ENCODE measurements at regions not wholly inside any gene's neighbourhood (a gene's known extent, or its start where the extent isn't known, plus 50 kb on each side); places are given as distances from the start of the nearest gene placed in this dataset.

DNA sequence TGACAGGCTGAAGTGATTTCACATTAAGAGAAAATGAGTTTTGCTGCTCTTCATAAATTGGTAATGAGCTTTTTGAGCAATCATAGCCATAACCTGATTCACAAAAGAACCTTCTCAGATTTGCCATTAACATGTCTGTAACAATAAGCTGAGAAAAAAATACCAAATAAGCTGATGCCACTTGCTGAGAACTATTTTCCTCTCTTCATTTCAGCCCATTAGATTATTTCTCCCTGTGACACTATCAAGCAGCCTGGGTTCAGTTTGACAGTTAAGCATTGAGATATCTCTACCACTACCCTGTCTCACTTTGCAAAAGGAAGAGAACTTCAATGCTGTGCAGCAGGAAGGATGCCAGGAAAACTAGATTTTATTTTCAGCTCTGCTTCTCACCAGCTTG, 673.9 kb downstream of the TRIB2 start:
- intact Hi-C loops (cut with micrococcal nuclease): no loop called here
- no peak overlapping the region for H3K4me3 ChIP-seq
- no peak overlapping the region for H3K4me2 ChIP-seq (ENCODE audit: insufficient read depth, low read length)
- H4K20me1 ChIP-seq (replicated peaks; ENCODE audit: control insufficient read depth, insufficient read depth, low read length): no peaks in the 10 kb centered on the region
- ChIA-PET CTCF (ENCODE audit: low intra/inter-chr PET ratio) (no interaction called here), POLR2A (no interaction called here)
- H3K9me3 ChIP-seq (replicated peaks; ENCODE audit: control insufficient read depth, insufficient read depth, low read depth, low read length): no peaks in the 10 kb centered on the region
- H3K9me1 ChIP-seq (ENCODE audit: control insufficient read depth, insufficient read depth, low read length): no peaks in the 10 kb centered on the region
- H3K9ac ChIP-seq (ENCODE audit: insufficient read depth in 1 of 2, low read depth in 2 of 2, low read length in 2 of 2): no peak overlapping the region
- no TSS peak for BruUV-seq (replicated peaks)
- in situ Hi-C loops (cut with MboI): no loop called here
- H2AFZ ChIP-seq (ENCODE audit: low read depth, low read length): no peak overlapping the region
- FAIRE-seq (no peak), ATAC-seq (no peak), DNase-seq (ENCODE audit: extremely low read depth in 1 of 4, low spot score in 3 of 4) (no peak)
- H3K36me3 ChIP-seq (ENCODE audit: control insufficient read depth, insufficient read depth, low read length): no peaks in the 10 kb centered on the region
- no peak overlapping the region for H3K27ac ChIP-seq (ENCODE audit: extremely low read depth, low read depth, low read length)
- H3K27me3 ChIP-seq (ENCODE audit: control insufficient read depth in 2 of 2, insufficient read depth in 2 of 2, low read length in 2 of 2): no peaks in the 10 kb centered on the region
- no peaks in the 10 kb centered on the region for H3K4me1 ChIP-seq (replicated peaks in 1 of 2; ENCODE audit: control insufficient read depth in 2 of 2, insufficient read depth in 2 of 2, low read length in 2 of 2)
- TF ChIP-seq, protein P1, sequence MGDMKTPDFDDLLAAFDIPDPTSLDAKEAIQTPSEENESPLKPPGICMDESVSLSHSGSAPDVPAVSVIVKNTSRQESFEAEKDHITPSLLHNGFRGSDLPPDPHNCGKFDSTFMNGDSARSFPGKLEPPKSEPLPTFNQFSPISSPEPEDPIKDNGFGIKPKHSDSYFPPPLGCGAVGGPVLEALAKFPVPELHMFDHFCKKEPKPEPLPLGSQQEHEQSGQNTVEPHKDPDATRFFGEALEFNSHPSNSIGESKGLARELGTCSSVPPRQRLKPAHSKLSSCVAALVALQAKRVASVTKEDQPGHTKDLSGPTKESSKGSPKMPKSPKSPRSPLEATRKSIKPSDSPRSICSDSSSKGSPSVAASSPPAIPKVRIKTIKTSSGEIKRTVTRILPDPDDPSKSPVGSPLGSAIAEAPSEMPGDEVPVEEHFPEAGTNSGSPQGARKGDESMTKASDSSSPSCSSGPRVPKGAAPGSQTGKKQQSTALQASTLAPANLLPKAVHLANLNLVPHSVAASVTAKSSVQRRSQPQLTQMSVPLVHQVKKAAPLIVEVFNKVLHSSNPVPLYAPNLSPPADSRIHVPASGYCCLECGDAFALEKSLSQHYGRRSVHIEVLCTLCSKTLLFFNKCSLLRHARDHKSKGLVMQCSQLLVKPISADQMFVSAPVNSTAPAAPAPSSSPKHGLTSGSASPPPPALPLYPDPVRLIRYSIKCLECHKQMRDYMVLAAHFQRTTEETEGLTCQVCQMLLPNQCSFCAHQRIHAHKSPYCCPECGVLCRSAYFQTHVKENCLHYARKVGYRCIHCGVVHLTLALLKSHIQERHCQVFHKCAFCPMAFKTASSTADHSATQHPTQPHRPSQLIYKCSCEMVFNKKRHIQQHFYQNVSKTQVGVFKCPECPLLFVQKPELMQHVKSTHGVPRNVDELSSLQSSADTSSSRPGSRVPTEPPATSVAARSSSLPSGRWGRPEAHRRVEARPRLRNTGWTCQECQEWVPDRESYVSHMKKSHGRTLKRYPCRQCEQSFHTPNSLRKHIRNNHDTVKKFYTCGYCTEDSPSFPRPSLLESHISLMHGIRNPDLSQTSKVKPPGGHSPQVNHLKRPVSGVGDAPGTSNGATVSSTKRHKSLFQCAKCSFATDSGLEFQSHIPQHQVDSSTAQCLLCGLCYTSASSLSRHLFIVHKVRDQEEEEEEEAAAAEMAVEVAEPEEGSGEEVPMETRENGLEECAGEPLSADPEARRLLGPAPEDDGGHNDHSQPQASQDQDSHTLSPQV (IDR thresholded peaks at IDR 0.05): no peak
- no peak for TF ChIP-seq ZNF764 (CRISPR knock-in tag; IDR thresholded peaks at IDR 0.05; ENCODE audit: low read depth)
- TF ChIP-seq, protein P2, sequence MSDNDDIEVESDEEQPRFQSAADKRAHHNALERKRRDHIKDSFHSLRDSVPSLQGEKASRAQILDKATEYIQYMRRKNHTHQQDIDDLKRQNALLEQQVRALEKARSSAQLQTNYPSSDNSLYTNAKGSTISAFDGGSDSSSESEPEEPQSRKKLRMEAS (CRISPR knock-in tag; IDR thresholded peaks at IDR 0.05): no peak
- H3K79me2 ChIP-seq (ENCODE audit: control insufficient read depth, insufficient read depth, low read length): no peaks in the 10 kb centered on the region
